A549 (cell line): ENCODE measurements at regions not wholly inside any gene's neighbourhood (a gene's known extent, or its start where the extent isn't known, plus 50 kb on each side); places are given as distances from the start of the nearest gene placed in this dataset.

Source experiments
- ATAC-seq, 2 experiments: fragments of 200-7000 bp in 1 of 2; fragments of >200 bp in 1 of 2; cut with Nextera tagmentation in 1 of 2; cut with Tn5 transposase in 1 of 2; 3 replicates each; pipeline versions ENCODE4 v1.8.0 to v1.9.1; 2018 to 2020; ENCODE audit warnings: mild to moderate bottlenecking in 1 of 2, moderate library complexity in 1 of 2
- CTCF ChIA-PET: fragments of 300-600 bp; sonication (Branson Sonifier 250); formaldehyde crosslinking; extraction: SDS; loops from one replicate; lab custom pipeline; 2021; ENCODE audit warnings: antibody characterized with exemption, inconsistent platforms; lab: Yijun Ruan, JAX
- POLR2A ChIA-PET: fragments of 350-600 bp; formaldehyde crosslinking; extraction: SDS; loops from one replicate; lab custom pipeline; 2021; ENCODE audit warnings: antibody characterized with exemption, inconsistent platforms; lab: Yijun Ruan, JAX
- DNase-seq, 2 experiments: peaks; one replicate each; pipeline versions ENCODE4 v3.0.0 to v3.0.0-alpha.2; 2011 to 2016; ENCODE audit warnings: low read depth in 1 of 2, low spot score in 1 of 2
- FAIRE-seq: peaks from 2 replicates; lab custom pipeline; 2011; peaks lifted over from hg19 to GRCh38; lab: Jason Lieb, UNC
- H3K27ac ChIP-seq, 2 experiments: fragments of >200 bp; sonication (Bioruptor Twin); formaldehyde crosslinking; 3 replicates each; pipeline ENCODE4 v1.5.1; 2016 to 2017
- H3K4me1 ChIP-seq: fragments of >200 bp; sonication (Bioruptor Twin); formaldehyde crosslinking; 3 replicates; pipeline ENCODE4 v1.6.1; 2016
- H3K4me2 ChIP-seq: fragments of >200 bp; sonication (Bioruptor Twin); formaldehyde crosslinking; 3 replicates; pipeline ENCODE4 v1.6.1; 2016
- H3K4me3 ChIP-seq: fragments of >200 bp; sonication (Bioruptor Twin); formaldehyde crosslinking; 3 replicates; pipeline ENCODE4 v1.5.1; 2016
- H3K9me3 ChIP-seq: fragments of >200 bp; sonication (Bioruptor Twin); formaldehyde crosslinking; 3 replicates; pipeline ENCODE4 v1.6.1; 2016
- BCL3 ChIP-seq: fragments of >200 bp; sonication (Bioruptor Twin); formaldehyde crosslinking; IDR thresholded peaks from 3 replicates; pipeline ENCODE4 v1.6.1; 2016
- BHLHE40 ChIP-seq: IDR thresholded peaks from 2 replicates; pipeline ENCODE4 v1.6.1; 2012; ENCODE audit warnings: low read depth, low read length, inconsistent platforms
- CBX2 ChIP-seq: fragments of 200-600 bp; sonication (generic); IDR thresholded peaks from 2 replicates; pipeline ENCODE4 v1.6.1; 2016; ENCODE audit warnings: low read depth, mild to moderate bottlenecking, borderline replicate concordance
- CBX8 ChIP-seq: fragments of 200-600 bp; sonication (generic); IDR thresholded peaks from 2 replicates; pipeline ENCODE4 v1.6.1; 2016
- CEBPB ChIP-seq, 2 experiments: fragments of >200 bp in 1 of 2; sonication (Bioruptor Twin) in 1 of 2; formaldehyde crosslinking in 1 of 2; IDR thresholded peaks; 2 replicates each; pipeline ENCODE4 v1.6.1; 2012 to 2016
- CHD2 ChIP-seq: fragments of 150-350 bp; IDR thresholded peaks from 2 replicates; pipeline ENCODE4 v1.6.1; 2014; ENCODE audit warnings: low read length; ENCODE audit not compliant: partially characterized antibody
- E2F6 ChIP-seq: IDR thresholded peaks from 2 replicates; pipeline ENCODE4 v1.6.1; 2012; ENCODE audit warnings: low read depth, borderline replicate concordance
- EHF ChIP-seq: fragments of 250-450 bp; sonication (Bioruptor Pico); IDR thresholded peaks from 2 replicates; pipeline ENCODE4 v1.5.0; 2020; ENCODE audit warnings: mild to moderate bottlenecking
- EP300 ChIP-seq, 2 experiments: fragments of >200 bp; sonication (Bioruptor Twin); formaldehyde crosslinking; IDR thresholded peaks; 2 replicates in 1 of 2; 3 replicates in 1 of 2; pipeline ENCODE4 v1.6.1; 2016 to 2017
- ESRRA ChIP-seq: fragments of 150-350 bp; IDR thresholded peaks from 2 replicates; pipeline ENCODE4 v1.6.1; 2014; ENCODE audit warnings: mild to moderate bottlenecking, low read length, borderline replicate concordance
- FOSB ChIP-seq: fragments of 250-450 bp; sonication (Bioruptor Pico); IDR thresholded peaks from 2 replicates; pipeline ENCODE4 v1.5.0; 2020; ENCODE audit warnings: mild to moderate bottlenecking, moderate library complexity
- GATA3 ChIP-seq: IDR thresholded peaks from 2 replicates; pipeline ENCODE4 v1.6.1; 2012; ENCODE audit warnings: borderline replicate concordance
- HEYL ChIP-seq: fragments of 250-450 bp; sonication (Bioruptor Pico); IDR thresholded peaks from 2 replicates; pipeline ENCODE4 v1.8.0; 2021; ENCODE audit warnings: mild to moderate bottlenecking, moderate library complexity
- HMGXB4 ChIP-seq: fragments of 250-450 bp; sonication (Bioruptor Pico); IDR thresholded peaks from 2 replicates; pipeline ENCODE4 v1.5.0; 2021; ENCODE audit warnings: mild to moderate bottlenecking, moderate library complexity, borderline replicate concordance
- HOXA7 ChIP-seq: fragments of 250-450 bp; sonication (Bioruptor Pico); IDR thresholded peaks from 2 replicates; pipeline ENCODE4 v1.5.0; 2020; ENCODE audit warnings: mild to moderate bottlenecking, moderate library complexity
- JUN ChIP-seq, 2 experiments: fragments of >200 bp; sonication (Bioruptor Twin); formaldehyde crosslinking; IDR thresholded peaks; 2 replicates in 1 of 2; 3 replicates in 1 of 2; pipeline ENCODE4 v1.6.1; 2016 to 2017
- KDM1A ChIP-seq: fragments of 200-600 bp; sonication (generic); IDR thresholded peaks from 2 replicates; pipeline ENCODE4 v1.6.1; 2016; ENCODE audit warnings: low read depth, mild to moderate bottlenecking
- MAZ ChIP-seq: fragments of 150-350 bp; IDR thresholded peaks from 2 replicates; pipeline ENCODE4 v1.6.1; 2014; ENCODE audit warnings: antibody characterized with exemption, low read depth, low read length, borderline replicate concordance
- MYC ChIP-seq: IDR thresholded peaks from 2 replicates; pipeline ENCODE4 v1.6.1; 2012; ENCODE audit warnings: mild to moderate bottlenecking, inconsistent platforms, low read length, improper control_type of control experiment, borderline replicate concordance
- RCOR1 ChIP-seq: fragments of 150-350 bp; IDR thresholded peaks from 2 replicates; pipeline ENCODE4 v1.6.1; 2014; ENCODE audit warnings: antibody characterized with exemption, low read length, low read depth
- REST ChIP-seq: fragments of 200-600 bp; sonication (generic); IDR thresholded peaks from 2 replicates; pipeline ENCODE4 v1.6.1; 2016; ENCODE audit warnings: antibody characterized with exemption, mild to moderate bottlenecking, moderate library complexity
- RFX5 ChIP-seq: fragments of 450-650 bp; IDR thresholded peaks from 2 replicates; pipeline ENCODE4 v1.7.1; 2014; ENCODE audit warnings: antibody characterized with exemption, mild to moderate bottlenecking, moderate library complexity
- TFCP2L1 ChIP-seq: fragments of 250-450 bp; sonication (Bioruptor Pico); IDR thresholded peaks from 2 replicates; pipeline ENCODE4 v1.5.0; 2021; ENCODE audit warnings: mild to moderate bottlenecking
- TP53 ChIP-seq: fragments of 250-450 bp; sonication (Bioruptor Pico); IDR thresholded peaks from 2 replicates; pipeline ENCODE4 v1.5.0; 2021; ENCODE audit warnings: mild to moderate bottlenecking, moderate library complexity
- ZC3H11A ChIP-seq: fragments of 450-650 bp; IDR thresholded peaks from 2 replicates; pipeline ENCODE4 v1.6.1; 2014; ENCODE audit warnings: antibody characterized with exemption, mild to moderate bottlenecking
- ZNF302 ChIP-seq: fragments of 250-450 bp; sonication (Bioruptor Pico); IDR thresholded peaks from 2 replicates; pipeline ENCODE4 v1.9.0; 2021; ENCODE audit warnings: inconsistent platforms, mild to moderate bottlenecking, moderate library complexity
- ZSCAN20 ChIP-seq: fragments of 250-450 bp; sonication (Bioruptor Pico); IDR thresholded peaks from 2 replicates; pipeline ENCODE4 v1.8.0; 2022; ENCODE audit warnings: mild to moderate bottlenecking, moderate library complexity
- WGBS: methylation state at CpG from one replicate; pipeline ENCODE4 v1.1.6; 2017; ENCODE audit errors: missing lambda C conversion rate; 5-methylcytosine and 5-hydroxymethylcytosine counted together

GRCh38 chr2:71850306-71850801, 297.3 kb downstream of the CYP26B1 start:
- no peak for FAIRE-seq
- Histone ChIP-seq H3K4me1 (peaks cover 6% of the 10 kb centered on the region; the same call in 1 of the 3 replicates), H3K27ac (no peak overlapping the region), H3K4me3 (no peak overlapping the region), H3K9me3 (peaks cover 6% of the 10 kb centered on the region), H3K4me2 (no peak overlapping the region)
- WGBS, result 80% methylated on average over 8 of the region's 8 CpGs
- no peak for ATAC-seq
- TF ChIP-seq ESRRA (no peak), E2F6 (no peak), JUN (IDR thresholded peaks at IDR 0.05) (no peak), BHLHE40 (no peak), ZNF302 (CRISPR knock-in tag) (no peak), GATA3 (no peak), EP300 (IDR thresholded peaks at IDR 0.05) (no peak), MYC (no peak), ZSCAN20 (CRISPR knock-in tag) (no peak), BCL3 (no peak), KDM1A (no peak), CBX8 (no peak), REST (no peak), HOXA7 (no peak), MAZ (no peak), RCOR1 (no peak), TP53 (no peak), CHD2 (no peak)
- CTCF ChIA-PET, result interaction anchor here (0.9 to 1.5 kb wide), 2 partner anchors 8 to 41 kb away, joined by 3 read pairs; no protein-coding TSS in a partner anchor
- POLR2A ChIA-PET, result no interaction called here
- DNase-seq, result no peak

GRCh38 chr2:71849607-71850305, 297.9 kb downstream of the CYP26B1 start:
- Histone ChIP-seq H3K9me3 (0 out of 3 replicates have a peak, but pooled peaks cover under 1% of the 10 kb centered on the region), H3K27ac (no peak overlapping the region), H3K4me2 (no peak overlapping the region), H3K4me1 (peaks cover 12% of the 10 kb centered on the region; the same call in 1 of the 3 replicates), H3K4me3 (no peak overlapping the region)
- FAIRE-seq (no peak), ATAC-seq (no peak), DNase-seq (no peak)
- ChIA-PET CTCF (interaction anchor here (0.7 to 1.1 kb wide), 3 partner anchors 8 to 267 kb away, joined by 3 read pairs; no protein-coding TSS in a partner anchor), POLR2A (no interaction called here)
- WGBS, result 74% methylated on average over 10 of the region's 10 CpGs
- TF ChIP-seq EP300 (IDR thresholded peaks at IDR 0.05) (no peak), HMGXB4 (no peak), CBX2 (no peak), EHF (CRISPR knock-in tag) (no peak), HEYL (CRISPR knock-in tag) (no peak), CBX8 (no peak), CHD2 (no peak), TFCP2L1 (CRISPR knock-in tag) (no peak), ZC3H11A (no peak), REST (no peak), ESRRA (no peak), RFX5 (no peak), CEBPB (IDR thresholded peaks at IDR 0.05) (no peak), FOSB (CRISPR knock-in tag) (no peak)
